ENCODE measurements at regions not wholly inside any gene's neighbourhood (a gene's known extent, or its start where the extent isn't known, plus 50 kb on each side); places are given as distances from the start of the nearest gene placed in this dataset.

DNA sequence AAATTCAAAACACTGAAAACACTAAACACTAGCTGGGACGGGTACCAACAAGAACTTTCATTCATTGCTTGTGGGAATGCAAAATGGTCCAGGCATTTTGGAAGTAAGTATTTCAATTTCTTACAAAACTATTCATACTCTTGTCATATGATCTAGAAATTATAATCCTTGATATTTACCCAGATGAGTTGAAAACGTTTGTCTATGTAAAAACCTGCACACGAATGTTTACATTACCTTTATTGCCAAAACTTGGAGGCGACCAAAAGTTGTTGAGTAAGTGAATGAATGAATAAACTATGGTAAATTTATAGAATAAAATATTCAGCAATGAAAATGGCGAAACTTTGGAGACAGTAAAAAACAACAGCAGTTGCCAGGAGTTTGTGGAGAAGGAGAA, 222.1 kb upstream of the EDIL3 start:
- Histone ChIP-seq H3K27me3 (ENCODE audit: control insufficient read depth in 4 of 4, insufficient read depth in 4 of 4, low read length in 3 of 4) (peaks cover 0 to 3% (median 0%) of the 10 kb centered on the region in 4 donors), H3K9me3 (ENCODE audit: control insufficient read depth in 4 of 4, low read length in 3 of 4) (no peaks in the 10 kb centered on the region), H3K9ac (ENCODE audit: low read depth in 1 of 2, low read length in 2 of 2) (no peak overlapping the region), H3K4me3 (ENCODE audit: low read depth in 1 of 3, low read length in 3 of 3) (no peak overlapping the region), H3K27ac (ENCODE audit: low read depth in 1 of 2, low read length in 2 of 2) (no peak overlapping the region), H3K36me3 (ENCODE audit: control insufficient read depth in 4 of 4, insufficient read depth in 3 of 4, low read depth in 1 of 4, low read length in 3 of 4) (no peaks in the 10 kb centered on the region), H3K4me1 (ENCODE audit: control insufficient read depth in 4 of 4, insufficient read depth in 4 of 4, low read length in 3 of 4) (no peaks in the 10 kb centered on the region)
- no peak for DNase-seq (ENCODE audit: low spot score)
- WGBS, result 73% methylated on average over 5 of the region's 5 CpGs
- TF ChIP-seq JUND (IDR thresholded peaks at IDR 0.05) (no peak), FOXA1 (IDR thresholded peaks at IDR 0.05) (no peak), GABPA (IDR thresholded peaks at IDR 0.05 in 1 of 2, conservative IDR thresholded peaks at IDR 0.05 in 1 of 2) (no peak), RXRA (IDR thresholded peaks at IDR 0.05) (no peak), HNF4A (conservative IDR thresholded peaks at IDR 0.05) (no peak), SP1 (IDR thresholded peaks at IDR 0.05) (no peak)
- TF ChIP-seq, protein P1, sequence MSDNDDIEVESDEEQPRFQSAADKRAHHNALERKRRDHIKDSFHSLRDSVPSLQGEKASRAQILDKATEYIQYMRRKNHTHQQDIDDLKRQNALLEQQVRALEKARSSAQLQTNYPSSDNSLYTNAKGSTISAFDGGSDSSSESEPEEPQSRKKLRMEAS (IDR thresholded peaks at IDR 0.05), result no peak
- TF ChIP-seq, protein P2, sequence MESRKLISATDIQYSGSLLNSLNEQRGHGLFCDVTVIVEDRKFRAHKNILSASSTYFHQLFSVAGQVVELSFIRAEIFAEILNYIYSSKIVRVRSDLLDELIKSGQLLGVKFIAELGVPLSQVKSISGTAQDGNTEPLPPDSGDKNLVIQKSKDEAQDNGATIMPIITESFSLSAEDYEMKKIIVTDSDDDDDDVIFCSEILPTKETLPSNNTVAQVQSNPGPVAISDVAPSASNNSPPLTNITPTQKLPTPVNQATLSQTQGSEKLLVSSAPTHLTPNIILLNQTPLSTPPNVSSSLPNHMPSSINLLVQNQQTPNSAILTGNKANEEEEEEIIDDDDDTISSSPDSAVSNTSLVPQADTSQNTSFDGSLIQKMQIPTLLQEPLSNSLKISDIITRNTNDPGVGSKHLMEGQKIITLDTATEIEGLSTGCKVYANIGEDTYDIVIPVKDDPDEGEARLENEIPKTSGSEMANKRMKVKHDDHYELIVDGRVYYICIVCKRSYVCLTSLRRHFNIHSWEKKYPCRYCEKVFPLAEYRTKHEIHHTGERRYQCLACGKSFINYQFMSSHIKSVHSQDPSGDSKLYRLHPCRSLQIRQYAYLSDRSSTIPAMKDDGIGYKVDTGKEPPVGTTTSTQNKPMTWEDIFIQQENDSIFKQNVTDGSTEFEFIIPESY (IDR thresholded peaks at IDR 0.05), result no peak

DNA sequence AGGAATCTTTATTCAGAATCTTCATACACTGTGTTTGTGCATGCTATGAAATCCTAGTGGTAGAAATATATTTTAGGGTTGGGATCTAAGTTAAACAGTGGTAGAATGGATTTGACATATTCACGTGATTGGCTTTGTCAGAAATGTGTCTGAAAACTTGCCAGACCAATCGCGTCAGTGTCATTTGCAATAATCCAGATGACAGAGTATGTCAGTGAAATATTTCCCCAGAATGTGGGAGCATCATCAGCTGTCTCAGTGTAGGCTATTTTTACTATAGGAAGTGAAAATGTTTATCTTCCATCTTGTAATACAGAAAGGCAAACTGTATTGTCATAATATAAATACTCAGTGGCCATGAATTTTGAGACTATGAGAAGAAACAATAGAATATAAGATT, 220.6 kb upstream of the EDIL3 start:
- 82% methylated on average over 3 of the region's 3 CpGs for WGBS

More for the DNA sequence above, 220.6 kb upstream of the EDIL3 start:
- Histone ChIP-seq H3K27me3 (ENCODE audit: control insufficient read depth in 4 of 4, insufficient read depth in 4 of 4, low read length in 3 of 4) (peaks cover 0 to 3% (median 0%) of the 10 kb centered on the region in 4 donors), H3K4me3 (ENCODE audit: low read depth in 1 of 3, low read length in 3 of 3) (no peak overlapping the region), H3K4me1 (ENCODE audit: control insufficient read depth in 4 of 4, insufficient read depth in 4 of 4, low read length in 3 of 4) (no peaks in the 10 kb centered on the region), H3K9ac (ENCODE audit: low read depth in 1 of 2, low read length in 2 of 2) (no peak overlapping the region), H3K27ac (ENCODE audit: low read depth in 1 of 2, low read length in 2 of 2) (no peak overlapping the region), H3K36me3 (ENCODE audit: control insufficient read depth in 4 of 4, insufficient read depth in 3 of 4, low read depth in 1 of 4, low read length in 3 of 4) (no peaks in the 10 kb centered on the region), H3K9me3 (ENCODE audit: control insufficient read depth in 4 of 4, low read length in 3 of 4) (no peaks in the 10 kb centered on the region)
- no peak for DNase-seq (ENCODE audit: low spot score)
- TF ChIP-seq, protein P3, sequence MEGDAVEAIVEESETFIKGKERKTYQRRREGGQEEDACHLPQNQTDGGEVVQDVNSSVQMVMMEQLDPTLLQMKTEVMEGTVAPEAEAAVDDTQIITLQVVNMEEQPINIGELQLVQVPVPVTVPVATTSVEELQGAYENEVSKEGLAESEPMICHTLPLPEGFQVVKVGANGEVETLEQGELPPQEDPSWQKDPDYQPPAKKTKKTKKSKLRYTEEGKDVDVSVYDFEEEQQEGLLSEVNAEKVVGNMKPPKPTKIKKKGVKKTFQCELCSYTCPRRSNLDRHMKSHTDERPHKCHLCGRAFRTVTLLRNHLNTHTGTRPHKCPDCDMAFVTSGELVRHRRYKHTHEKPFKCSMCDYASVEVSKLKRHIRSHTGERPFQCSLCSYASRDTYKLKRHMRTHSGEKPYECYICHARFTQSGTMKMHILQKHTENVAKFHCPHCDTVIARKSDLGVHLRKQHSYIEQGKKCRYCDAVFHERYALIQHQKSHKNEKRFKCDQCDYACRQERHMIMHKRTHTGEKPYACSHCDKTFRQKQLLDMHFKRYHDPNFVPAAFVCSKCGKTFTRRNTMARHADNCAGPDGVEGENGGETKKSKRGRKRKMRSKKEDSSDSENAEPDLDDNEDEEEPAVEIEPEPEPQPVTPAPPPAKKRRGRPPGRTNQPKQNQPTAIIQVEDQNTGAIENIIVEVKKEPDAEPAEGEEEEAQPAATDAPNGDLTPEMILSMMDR (IDR thresholded peaks at IDR 0.05; ENCODE audit: low read depth, low read length, missing input control), result no peak
- TF ChIP-seq RAD21 (IDR thresholded peaks at IDR 0.05) (no peak), RXRA (IDR thresholded peaks at IDR 0.05) (no peak), YY1 (IDR thresholded peaks at IDR 0.05) (no peak), HNF4G (IDR thresholded peaks at IDR 0.05) (no peak), NR2F2 (IDR thresholded peaks at IDR 0.05) (no peak), TAF1 (conservative IDR thresholded peaks at IDR 0.05) (no peak), FOXA2 (IDR thresholded peaks at IDR 0.05) (no peak), HNF4A (conservative IDR thresholded peaks at IDR 0.05) (no peak), FOXA1 (IDR thresholded peaks at IDR 0.05) (no peak), EGR1 (IDR thresholded peaks at IDR 0.05; ENCODE audit: low read depth in 2 of 2) (no peak), GABPA (IDR thresholded peaks at IDR 0.05 in 1 of 2, conservative IDR thresholded peaks at IDR 0.05 in 1 of 2) (no peak)
- TF ChIP-seq, protein P4, sequence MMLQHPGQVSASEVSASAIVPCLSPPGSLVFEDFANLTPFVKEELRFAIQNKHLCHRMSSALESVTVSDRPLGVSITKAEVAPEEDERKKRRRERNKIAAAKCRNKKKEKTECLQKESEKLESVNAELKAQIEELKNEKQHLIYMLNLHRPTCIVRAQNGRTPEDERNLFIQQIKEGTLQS (IDR thresholded peaks at IDR 0.05), result no peak

Measured in liver (tissue), 8 donors.